Suprapubic skin (tissue), 3 donors: ENCODE measurements at regions not wholly inside any gene's neighbourhood (a gene's known extent, or its start where the extent isn't known, plus 50 kb on each side); places are given as distances from the start of the nearest gene placed in this dataset.

Experiments used
- POLR2AphosphoS5 ChIP-seq, 3 donors: sonication (generic); formaldehyde crosslinking; IDR thresholded peaks; one replicate each; pipeline ENCODE4 v1.6.1; 2017; ENCODE audit warnings: antibody characterized with exemption in 3 of 3
- TF ChIP-seq, protein P1 (sequence below), 2 donors: fragments of 200-600 bp in 1 of 2; fragments of 450-650 bp in 1 of 2; sonication (generic) in 1 of 2; IDR thresholded peaks; one replicate each; pipeline ENCODE4 v1.5.1; 2016 to 2019; ENCODE audit warnings: antibody characterized with exemption in 2 of 2, mild to moderate bottlenecking in 1 of 2, moderate library complexity in 1 of 2

GRCh38 chr5:14977058-14977685 lies 105.6 kb upstream of the ANKH start:
- no peak for TF ChIP-seq POLR2AphosphoS5 (IDR thresholded peaks at IDR 0.05)
- TF ChIP-seq, protein P1, sequence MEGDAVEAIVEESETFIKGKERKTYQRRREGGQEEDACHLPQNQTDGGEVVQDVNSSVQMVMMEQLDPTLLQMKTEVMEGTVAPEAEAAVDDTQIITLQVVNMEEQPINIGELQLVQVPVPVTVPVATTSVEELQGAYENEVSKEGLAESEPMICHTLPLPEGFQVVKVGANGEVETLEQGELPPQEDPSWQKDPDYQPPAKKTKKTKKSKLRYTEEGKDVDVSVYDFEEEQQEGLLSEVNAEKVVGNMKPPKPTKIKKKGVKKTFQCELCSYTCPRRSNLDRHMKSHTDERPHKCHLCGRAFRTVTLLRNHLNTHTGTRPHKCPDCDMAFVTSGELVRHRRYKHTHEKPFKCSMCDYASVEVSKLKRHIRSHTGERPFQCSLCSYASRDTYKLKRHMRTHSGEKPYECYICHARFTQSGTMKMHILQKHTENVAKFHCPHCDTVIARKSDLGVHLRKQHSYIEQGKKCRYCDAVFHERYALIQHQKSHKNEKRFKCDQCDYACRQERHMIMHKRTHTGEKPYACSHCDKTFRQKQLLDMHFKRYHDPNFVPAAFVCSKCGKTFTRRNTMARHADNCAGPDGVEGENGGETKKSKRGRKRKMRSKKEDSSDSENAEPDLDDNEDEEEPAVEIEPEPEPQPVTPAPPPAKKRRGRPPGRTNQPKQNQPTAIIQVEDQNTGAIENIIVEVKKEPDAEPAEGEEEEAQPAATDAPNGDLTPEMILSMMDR (IDR thresholded peaks at IDR 0.05) = no peak
